Fibroblast of lung (primary cell): ENCODE measurements at regions not wholly inside any gene's neighbourhood (a gene's known extent, or its start where the extent isn't known, plus 50 kb on each side); places are given as distances from the start of the nearest gene placed in this dataset.

ENCODE experiments used
- DNase-seq, 2 donors: peaks; one replicate each; pipeline versions ENCODE4 v3.0.0 to v3.0.0-alpha.2; 2010; ENCODE audit warnings: low read depth in 2 of 2
- H2AFZ ChIP-seq: 2 replicates; pipeline ENCODE4 v1.5.1; 2012; ENCODE audit warnings: low read length, control low read depth, inconsistent platforms
- H3K27ac ChIP-seq: 2 replicates; pipeline ENCODE4 v1.5.1; 2011; ENCODE audit warnings: low read length, control low read depth; ENCODE audit not compliant: insufficient read depth
- H3K27me3 ChIP-seq: 2 replicates; pipeline ENCODE4 v1.5.1; 2011; ENCODE audit warnings: mild to moderate bottlenecking, low read length; ENCODE audit not compliant: control insufficient read depth, insufficient read depth
- H3K36me3 ChIP-seq: 2 replicates; pipeline ENCODE4 v1.5.1; 2011; ENCODE audit warnings: low read length; ENCODE audit not compliant: control insufficient read depth, insufficient read depth
- H3K4me1 ChIP-seq: 2 replicates; pipeline ENCODE4 v1.5.1; 2011; ENCODE audit warnings: low read length; ENCODE audit not compliant: control insufficient read depth, insufficient read depth; ENCODE audit errors: extremely low read depth
- H3K4me2 ChIP-seq: 2 replicates; pipeline ENCODE4 v1.5.1; 2011; ENCODE audit warnings: low read length, control low read depth; ENCODE audit not compliant: insufficient read depth; ENCODE audit errors: extremely low read depth
- H3K4me3 ChIP-seq, 4 experiments: fragments of 200-600 bp in 1 of 4; sonication (generic) in 1 of 4; replicated peaks in 1 of 4; 2 replicates each; pipeline ENCODE4 v1.5.1; 2011 to 2016; ENCODE audit warnings: low read length in 4 of 4, low read depth in 3 of 4, mild to moderate bottlenecking in 3 of 4, control low read depth in 2 of 4, inconsistent platforms in 1 of 4, mixed read lengths in 1 of 4; ENCODE audit not compliant: insufficient read depth in 1 of 4; ENCODE audit errors: control extremely low read depth in 1 of 4
- H3K79me2 ChIP-seq: 2 replicates; pipeline ENCODE4 v1.5.1; 2012; ENCODE audit warnings: mild to moderate bottlenecking, low read length, inconsistent platforms; ENCODE audit not compliant: control insufficient read depth, insufficient read depth
- H3K9ac ChIP-seq: 2 replicates; pipeline ENCODE4 v1.5.1; 2011; ENCODE audit warnings: mild to moderate bottlenecking, low read length, control low read depth; ENCODE audit not compliant: insufficient read depth
- H3K9me3 ChIP-seq: 2 replicates; pipeline ENCODE4 v1.5.1; 2012; ENCODE audit warnings: low read depth, low read length; ENCODE audit not compliant: control insufficient read depth, insufficient read depth
- H4K20me1 ChIP-seq: 2 replicates; pipeline ENCODE4 v1.5.1; 2011; ENCODE audit warnings: low read length; ENCODE audit not compliant: control insufficient read depth, insufficient read depth; ENCODE audit errors: extremely low read depth
- CTCF ChIP-seq, 2 donors: IDR thresholded peaks in 1 of 2; conservative IDR thresholded peaks in 1 of 2; 1 replicate in 1 of 2; 2 replicates in 1 of 2; pipeline ENCODE4 v1.5.1; 2011 to 2012; ENCODE audit warnings: low read length in 2 of 2, control low read depth in 1 of 2, inconsistent platforms in 1 of 2, low read depth in 1 of 2, mild to moderate bottlenecking in 1 of 2
- EZH2 ChIP-seq: IDR thresholded peaks from 2 replicates; pipeline ENCODE4 v1.5.1; 2012; ENCODE audit warnings: low read length, control low read depth, mild to moderate bottlenecking; ENCODE audit errors: missing control alignments

GRCh38 chr2:106581328-106581727 is 94.2 kb downstream of the CD8B2 start:
- Histone ChIP-seq H2AFZ (no peak overlapping the region), H3K4me2 (no peak overlapping the region), H3K27ac (no peak overlapping the region)

GRCh38 chr2:106581755-106582147 is 94.6 kb downstream of the CD8B2 start:
- H2AFZ ChIP-seq, result no peak overlapping the region
- peaks cover 7% of the 10 kb centered on the region for H3K27me3 ChIP-seq
- H3K36me3 ChIP-seq, result no peaks in the 10 kb centered on the region
- H3K79me2 ChIP-seq, result no peaks in the 10 kb centered on the region
- no peak overlapping the region for H3K27ac ChIP-seq
- H3K9ac ChIP-seq, result no peak overlapping the region
- H4K20me1 ChIP-seq, result no peaks in the 10 kb centered on the region
- peak overlapping the region; percentile 89 for H3K4me2 ChIP-seq
- peak overlapping the region in 2 of 4 experiments; percentile 41 to 61 for H3K4me3 ChIP-seq
- no peak for DNase-seq
- no peaks in the 10 kb centered on the region for H3K9me3 ChIP-seq
- TF ChIP-seq EZH2 (no peak), CTCF (conservative IDR thresholded peaks at IDR 0.05 in 1 of 2, IDR thresholded peaks at IDR 0.05 in 1 of 2; ENCODE audit: low read depth in 1 of 2, low read length in 2 of 2) (no peak)
- H3K4me1 ChIP-seq, result peaks cover 3% of the 10 kb centered on the region

More at GRCh38 chr2:106581328-106581727, 94.2 kb downstream of the CD8B2 start:
- no peak for DNase-seq
- Histone ChIP-seq H3K9me3 (no peaks in the 10 kb centered on the region), H3K9ac (no peak overlapping the region), H3K27me3 (peaks cover 7% of the 10 kb centered on the region), H4K20me1 (no peaks in the 10 kb centered on the region), H3K79me2 (no peaks in the 10 kb centered on the region), H3K4me3 (no peak overlapping the region), H3K36me3 (no peaks in the 10 kb centered on the region), H3K4me1 (peaks cover 3% of the 10 kb centered on the region)
- no peak for TF ChIP-seq CTCF (conservative IDR thresholded peaks at IDR 0.05 in 1 of 2, IDR thresholded peaks at IDR 0.05 in 1 of 2; ENCODE audit: low read depth in 1 of 2, low read length in 2 of 2)
- TF ChIP-seq EZH2, result no peak

- Histone ChIP-seq H3K27ac (no peak overlapping the region), H2AFZ (peak overlapping the region; percentile 48), H3K4me2 (peak overlapping the region; percentile 89), H4K20me1 (no peaks in the 10 kb centered on the region), H3K27me3 (peaks cover 7% of the 10 kb centered on the region), H3K9ac (no peak overlapping the region), H3K4me3 (peak overlapping the region; percentile 31 to 61 (median 37)), H3K36me3 (no peaks in the 10 kb centered on the region), H3K4me1 (peaks cover 3% of the 10 kb centered on the region), H3K9me3 (no peaks in the 10 kb centered on the region), H3K79me2 (no peaks in the 10 kb centered on the region)
- DNase-seq, result peak; percentile 62 to 82
- TF ChIP-seq CTCF (conservative IDR thresholded peaks at IDR 0.05 in 1 of 2, IDR thresholded peaks at IDR 0.05 in 1 of 2; ENCODE audit: low read depth in 1 of 2, low read length in 2 of 2) (peak; percentile 91 to 94), EZH2 (no peak)
Measured at GRCh38 chr2:106582148-106583143, 95.3 kb downstream of the CD8B2 start.
